OCI-LY7 (cell line): ENCODE measurements at regions not wholly inside any gene's neighbourhood (a gene's known extent, or its start where the extent isn't known, plus 50 kb on each side); places are given as distances from the start of the nearest gene placed in this dataset.

Experiments
- BruUV-seq: library from RNA; stranded (reverse); fragments of 400-500 nt; replicated peaks from 2 replicates; lab custom pipeline; 2021; lab: Mats Ljungman, UMichigan
- CTCF ChIA-PET: fragments of 300-600 bp; sonication (Branson Sonifier 250); formaldehyde crosslinking; loops from one replicate; lab custom pipeline; 2022; ENCODE audit warnings: antibody characterized with exemption; ENCODE audit not compliant: unreplicated experiment; lab: Charles Lee
- POLR2A ChIA-PET: fragments of 300-600 bp; sonication (Branson Sonifier 250); formaldehyde crosslinking; loops from one replicate; lab custom pipeline; 2022; ENCODE audit warnings: antibody characterized with exemption; lab: Charles Lee
- DNase-seq: peaks from one replicate; pipeline ENCODE4 v3.0.0-alpha.2; 2015; ENCODE audit warnings: low spot score
- H2AFZ ChIP-seq: fragments of 200-600 bp; sonication (generic), shearing (Covaris generic); 2 replicates; pipeline ENCODE4 v1.6.1; 2014; ENCODE audit warnings: mild to moderate bottlenecking, antibody characterized with exemption, low read length, moderate library complexity
- H3K27ac ChIP-seq: fragments of 200-600 bp; sonication (generic); 2 replicates; pipeline ENCODE4 v1.5.1; 2014; ENCODE audit warnings: mixed run types, low read depth, mild to moderate bottlenecking, moderate library complexity, low read length, inconsistent platforms; ENCODE audit not compliant: poor library complexity, severe bottlenecking
- H3K36me3 ChIP-seq: fragments of 200-600 bp; sonication (generic); 2 replicates; pipeline ENCODE4 v1.6.1; 2014; ENCODE audit warnings: mild to moderate bottlenecking, antibody characterized with exemption, low read length, moderate library complexity, mixed read lengths; ENCODE audit not compliant: insufficient read depth
- H3K4me1 ChIP-seq: fragments of 200-600 bp; sonication (generic); 2 replicates; pipeline ENCODE4 v1.5.1; 2014; ENCODE audit warnings: mild to moderate bottlenecking, low read length; ENCODE audit not compliant: insufficient read depth, poor library complexity, severe bottlenecking
- H3K4me2 ChIP-seq: fragments of 200-600 bp; sonication (generic); 2 replicates; pipeline ENCODE4 v1.6.1; 2014; ENCODE audit warnings: mild to moderate bottlenecking, low read length
- H3K4me3 ChIP-seq: fragments of 200-600 bp; sonication (generic); 2 replicates; pipeline ENCODE4 v1.5.1; 2014; ENCODE audit warnings: mild to moderate bottlenecking, low read depth, low read length; ENCODE audit not compliant: poor library complexity, severe bottlenecking
- H3K79me2 ChIP-seq: fragments of 200-600 bp; sonication (generic); 2 replicates; pipeline ENCODE4 v1.6.1; 2016; ENCODE audit warnings: low read depth, mild to moderate bottlenecking, low read length, moderate library complexity, mixed read lengths; ENCODE audit not compliant: insufficient read depth
- H3K9me2 ChIP-seq: fragments of 200-600 bp; sonication (generic); 2 replicates; pipeline ENCODE4 v1.6.1; 2016; ENCODE audit warnings: mild to moderate bottlenecking, low read length, mixed read lengths; ENCODE audit not compliant: insufficient read depth
- H3K9me3 ChIP-seq: fragments of 200-600 bp; sonication (generic); 2 replicates; pipeline ENCODE4 v1.6.1; 2014; ENCODE audit warnings: mild to moderate bottlenecking, mixed run types, low read length, mixed read lengths
- H4K20me1 ChIP-seq: fragments of 200-600 bp; sonication (generic); 2 replicates; pipeline ENCODE4 v1.6.1; 2014; ENCODE audit warnings: mild to moderate bottlenecking, antibody characterized with exemption, low read length, moderate library complexity, mixed read lengths; ENCODE audit not compliant: insufficient read depth
- CTCF ChIP-seq: fragments of 200-600 bp; sonication (generic); conservative IDR thresholded peaks from 2 replicates; pipeline ENCODE4 v1.5.1; 2014; ENCODE audit warnings: mild to moderate bottlenecking, antibody characterized with exemption, low read length, moderate library complexity, mixed read lengths
- EZH2phosphoT487 ChIP-seq: fragments of 200-600 bp; sonication (generic); IDR thresholded peaks from 2 replicates; pipeline ENCODE4 v1.6.1; 2018; ENCODE audit warnings: low read depth, borderline replicate concordance, mild to moderate bottlenecking, mixed run types, antibody characterized with exemption, low read length, moderate library complexity, mixed read lengths
- intact Hi-C: fragments of 100-400 bp; cut with micrococcal nuclease; formaldehyde crosslinking; loops from one replicate; pipeline ENCODE4 v1.10.0; 2022; ENCODE audit not compliant: unreplicated experiment

GRCh38 chr3:154716170-154716569, 286.2 kb upstream of the GPR149 start:
- no TSS peak for BruUV-seq

GRCh38 chr3:154708554-154708953, 278.6 kb upstream of the GPR149 start:
- ChIA-PET CTCF (no interaction called here), POLR2A (no interaction called here)
- Histone ChIP-seq H3K4me1 (no peaks in the 10 kb centered on the region), H3K9me2 (no peaks in the 10 kb centered on the region), H3K27ac (no peak overlapping the region), H3K4me3 (no peak overlapping the region), H3K79me2 (no peaks in the 10 kb centered on the region), H3K4me2 (no peak overlapping the region), H4K20me1 (no peaks in the 10 kb centered on the region), H2AFZ (no peak overlapping the region), H3K9me3 (no peaks in the 10 kb centered on the region), H3K36me3 (no peaks in the 10 kb centered on the region)
- DNase-seq, result no peak
- BruUV-seq, result no TSS peak
- no peak for TF ChIP-seq CTCF
- TF ChIP-seq EZH2phosphoT487, result no peak
- intact Hi-C loops, result no loop called here

More at GRCh38 chr3:154716170-154716569, 286.2 kb upstream of the GPR149 start:
- ChIA-PET POLR2A (no interaction called here), CTCF (no interaction called here)
- no peak for DNase-seq
- Histone ChIP-seq H3K9me3 (no peaks in the 10 kb centered on the region), H3K36me3 (no peaks in the 10 kb centered on the region), H3K4me3 (no peak overlapping the region), H3K4me1 (no peaks in the 10 kb centered on the region), H4K20me1 (no peaks in the 10 kb centered on the region), H2AFZ (no peak overlapping the region), H3K79me2 (no peaks in the 10 kb centered on the region), H3K9me2 (no peaks in the 10 kb centered on the region), H3K27ac (no peak overlapping the region), H3K4me2 (no peak overlapping the region)
- intact Hi-C loops, result loop anchor here (10.0 kb wide), 1 partner anchor 61 kb away; no protein-coding TSS in a partner anchor
- TF ChIP-seq CTCF (no peak), EZH2phosphoT487 (no peak)

- no peaks in the 10 kb centered on the region for H3K9me2 ChIP-seq
- H3K4me1 ChIP-seq, result no peaks in the 10 kb centered on the region
- TF ChIP-seq CTCF (no peak), EZH2phosphoT487 (no peak)
- no peaks in the 10 kb centered on the region for H3K79me2 ChIP-seq
- no peak overlapping the region for H3K4me2 ChIP-seq
- no peak overlapping the region for H3K27ac ChIP-seq
- H3K4me3 ChIP-seq, result no peak overlapping the region
- H4K20me1 ChIP-seq, result no peaks in the 10 kb centered on the region
- ChIA-PET POLR2A (no interaction called here), CTCF (no interaction called here)
- no peak for DNase-seq
- H2AFZ ChIP-seq, result no peak overlapping the region
- no TSS peak for BruUV-seq
- no peaks in the 10 kb centered on the region for H3K9me3 ChIP-seq
- H3K36me3 ChIP-seq, result no peaks in the 10 kb centered on the region
- intact Hi-C loops, result no loop called here
Observed at GRCh38 chr3:154701055-154701454, 271.1 kb upstream of the GPR149 start.
